NCI-H226 (cell line): ENCODE measurements at regions not wholly inside any gene's neighbourhood (a gene's known extent, or its start where the extent isn't known, plus 50 kb on each side); places are given as distances from the start of the nearest gene placed in this dataset.

Experiments used
- DNase-seq: peaks from one replicate; pipeline ENCODE4 v3.0.0-alpha.2; 2015

DNA sequence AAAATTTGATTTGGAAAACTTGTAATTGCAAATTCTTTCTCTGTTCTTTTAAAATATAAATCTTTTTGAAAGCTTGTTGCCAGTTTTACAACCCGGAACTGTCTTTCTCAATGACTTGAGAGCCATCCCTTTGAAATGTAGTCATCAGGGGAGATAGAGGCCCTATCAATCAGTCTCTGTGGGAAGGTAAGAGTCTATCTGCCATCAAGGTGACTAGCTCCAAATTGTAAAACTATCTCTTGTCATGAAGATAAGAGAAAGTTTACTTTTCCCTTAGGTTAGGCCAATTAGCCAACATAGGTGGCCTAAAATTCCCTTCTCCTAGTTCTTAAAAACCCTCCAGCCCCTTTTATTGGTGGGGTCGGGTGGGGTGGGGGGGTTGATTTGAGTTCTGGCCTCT is 469.1 kb upstream of the IRAK1BP1 start:
- DNase-seq, result no peak

DNA sequence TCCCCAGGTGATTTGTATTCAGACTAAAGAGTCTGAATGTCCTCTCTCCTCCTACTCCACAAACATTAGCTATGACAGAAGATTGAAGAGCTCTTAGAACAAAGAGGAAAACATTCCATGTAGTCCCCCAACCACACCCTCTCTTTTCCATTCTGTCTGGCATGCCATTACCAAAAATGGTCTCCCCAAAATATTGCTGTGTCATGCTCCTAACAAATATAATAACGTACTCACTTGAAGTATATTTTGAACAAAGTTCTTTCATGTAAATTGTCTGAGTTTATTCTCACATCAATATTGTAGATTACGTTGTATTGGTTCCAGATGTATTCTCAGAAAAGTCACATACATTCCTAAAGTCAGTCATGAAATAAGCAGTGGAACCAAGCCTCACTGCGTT is 467.3 kb upstream of the IRAK1BP1 start:
- no peak for DNase-seq

DNA sequence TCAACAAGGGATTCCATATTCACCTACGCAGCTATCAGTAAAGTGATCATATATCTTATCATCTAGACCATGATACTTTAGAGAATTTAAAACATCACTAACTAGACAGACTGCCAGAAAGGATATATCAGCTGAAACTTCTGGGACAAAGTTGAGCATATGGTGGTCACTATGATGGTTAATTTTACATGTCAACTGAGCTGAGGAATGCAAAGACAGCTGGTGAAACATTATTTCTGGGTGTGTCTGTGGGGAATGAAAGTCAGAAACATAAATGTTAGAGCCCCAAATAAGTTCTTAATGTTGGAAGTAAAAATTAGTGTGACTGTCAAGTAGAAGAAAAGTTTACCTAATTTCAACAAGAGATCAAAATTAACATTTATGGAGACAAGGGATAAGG is 440.0 kb upstream of the IRAK1BP1 start:
- DNase-seq, result no peak

DNA sequence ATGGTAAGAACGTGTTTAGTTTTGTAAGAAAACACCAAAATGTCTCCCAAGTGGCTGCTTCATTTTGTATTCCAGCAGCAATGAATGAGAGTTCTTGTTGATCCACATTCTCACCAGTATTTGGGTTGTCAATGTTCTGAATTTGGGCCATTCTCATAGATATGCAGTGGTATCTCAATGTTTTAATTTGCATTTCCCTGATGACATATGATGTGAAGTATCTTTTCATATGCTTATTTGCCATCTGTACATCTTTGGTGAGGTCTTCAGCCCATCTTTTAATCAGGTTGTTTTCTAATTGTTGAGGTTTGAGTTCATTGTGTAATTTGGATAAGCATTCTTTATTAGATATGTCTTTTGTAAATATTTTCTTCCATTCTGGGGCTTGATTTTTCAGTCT is 436.8 kb upstream of the IRAK1BP1 start:
- DNase-seq, result no peak

DNA sequence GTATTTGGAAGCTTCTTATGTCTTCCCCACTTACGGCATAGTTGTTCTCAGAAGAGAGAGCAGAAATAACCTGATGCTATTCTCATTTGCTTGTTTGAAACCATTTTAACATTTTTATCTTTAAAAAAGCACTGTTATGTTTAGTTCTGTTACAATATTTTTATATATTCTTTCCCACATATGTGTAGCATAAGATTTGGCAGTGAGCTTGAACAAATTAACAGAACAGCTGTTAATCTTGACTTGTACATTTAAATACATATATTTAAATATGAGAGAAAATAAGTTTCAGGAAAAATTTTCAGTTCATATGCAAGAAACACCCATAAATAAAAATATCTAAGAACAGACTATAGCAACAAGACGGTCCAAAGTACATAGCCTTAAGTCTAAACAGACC is 431.7 kb upstream of the IRAK1BP1 start:
- no peak for DNase-seq

DNA sequence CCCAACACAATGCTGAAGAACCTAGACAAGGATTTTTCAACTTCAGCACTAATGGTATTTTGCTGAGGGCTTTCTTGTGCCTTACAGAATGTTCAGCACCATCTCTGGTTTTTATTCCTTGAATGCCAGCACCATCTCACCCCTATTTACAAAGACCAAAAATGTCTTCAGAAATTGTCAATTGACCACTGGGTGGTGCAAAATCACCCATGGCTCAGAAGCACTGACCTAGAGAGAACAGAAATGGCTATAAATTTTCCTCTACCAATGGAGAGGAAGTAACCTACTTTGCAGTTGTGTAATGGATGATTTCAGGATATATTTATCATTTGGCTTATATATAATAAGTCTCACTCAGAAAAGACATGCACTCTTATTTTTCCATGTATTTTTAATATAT is 431.0 kb upstream of the IRAK1BP1 start:
- DNase-seq, result peak; percentile 33

DNA sequence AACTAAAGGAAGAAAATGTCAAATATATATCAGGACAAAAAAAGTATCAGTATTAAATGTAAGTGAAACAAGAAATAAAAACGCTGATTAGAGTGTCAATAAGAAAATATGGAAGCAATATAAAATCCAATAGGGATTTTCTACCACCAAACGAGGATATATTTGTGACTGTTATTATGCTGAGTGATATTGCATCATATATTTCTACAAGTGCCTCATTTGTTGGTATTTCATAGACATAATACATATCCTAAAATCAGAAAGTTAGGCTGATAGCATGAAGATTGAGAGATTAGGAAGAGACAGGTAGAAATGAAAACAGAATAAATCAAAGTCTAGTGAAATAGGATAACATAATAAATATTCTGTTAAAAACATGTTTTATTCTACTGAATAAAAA is 429.2 kb upstream of the IRAK1BP1 start:
- DNase-seq, result no peak

DNA sequence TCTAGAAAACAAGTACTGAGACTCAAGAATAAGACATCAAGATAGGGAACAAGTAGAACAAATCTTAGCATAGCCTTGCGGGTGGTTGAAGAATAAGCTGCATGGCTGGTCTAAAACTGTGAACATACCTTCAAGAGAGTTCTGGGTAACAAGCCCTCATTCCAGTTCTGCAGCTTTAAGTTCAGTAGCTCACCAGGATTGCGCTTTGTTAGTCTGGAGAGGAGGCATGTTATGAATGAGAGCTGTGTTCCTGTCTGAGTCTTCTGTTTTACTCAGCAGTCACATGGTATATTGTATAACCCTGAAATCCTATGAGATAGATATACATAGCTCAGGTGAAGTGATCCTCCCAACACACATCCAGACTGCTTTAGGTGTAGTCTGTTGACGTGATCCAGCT is 406.6 kb upstream of the IRAK1BP1 start:
- DNase-seq, result no peak

DNA sequence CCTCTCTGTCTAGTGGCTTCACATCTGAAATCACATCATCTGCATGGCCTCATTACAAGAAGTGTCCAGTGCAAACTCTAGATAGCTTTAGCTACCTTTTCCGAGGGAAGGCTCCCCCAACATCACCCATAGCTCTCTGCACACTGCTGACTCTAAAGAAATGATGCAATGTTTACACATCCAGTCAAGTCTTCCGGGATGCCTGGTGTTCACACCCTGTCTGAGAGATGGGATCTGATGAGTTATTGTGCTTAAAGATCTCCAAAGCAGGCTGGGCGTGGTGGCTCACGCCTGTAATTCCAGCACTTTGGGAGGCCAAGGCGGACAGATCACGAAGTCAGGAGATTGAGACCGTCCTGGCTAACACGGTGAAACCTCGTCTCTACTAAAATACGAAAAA is 404.6 kb upstream of the IRAK1BP1 start:
- DNase-seq, result no peak

DNA sequence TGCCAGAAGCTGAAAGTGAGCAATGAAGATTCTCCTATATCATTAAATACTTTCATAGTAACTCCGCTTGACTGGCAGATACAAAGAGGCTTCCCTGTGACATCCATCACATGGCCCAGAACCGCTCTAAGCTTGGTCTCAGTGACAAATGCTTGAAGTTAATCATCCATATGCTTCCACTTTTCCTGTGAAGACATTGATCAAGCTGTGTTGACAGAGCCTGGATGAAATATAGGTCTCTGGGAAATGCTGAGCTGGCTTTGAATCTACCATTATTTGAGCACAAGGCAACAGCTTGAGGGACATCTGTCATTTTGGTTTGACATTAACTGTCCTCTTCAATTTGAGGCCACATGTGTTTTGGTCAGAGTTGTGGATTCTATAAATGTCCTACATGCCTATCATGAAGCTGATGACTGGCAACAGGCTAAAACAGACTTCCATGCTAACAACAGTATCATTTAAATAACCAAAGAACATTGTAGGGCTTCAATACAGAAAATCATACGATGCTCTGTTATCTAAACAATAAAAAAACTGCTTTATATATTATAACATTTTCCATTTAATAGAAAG is 402.2 kb upstream of the IRAK1BP1 start:
- DNase-seq, result no peak

DNA sequence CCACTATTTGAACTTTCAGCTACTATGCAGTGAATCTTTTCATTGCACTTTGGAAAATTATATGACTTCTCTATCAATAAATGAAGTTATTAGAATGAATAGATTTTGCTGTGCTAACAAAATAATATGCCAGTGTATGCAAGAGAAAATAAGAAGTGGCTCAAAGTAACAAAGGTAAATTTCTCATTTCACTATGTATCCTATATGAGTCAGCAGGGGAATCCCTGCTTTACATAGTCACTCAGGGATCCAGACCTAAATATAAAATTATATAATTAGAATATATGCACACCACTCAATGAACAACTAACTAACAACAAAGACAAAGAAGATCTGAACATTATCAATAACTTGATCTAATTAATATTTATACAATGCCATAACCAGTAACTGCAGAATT is 390.8 kb upstream of the IRAK1BP1 start:
- no peak for DNase-seq

DNA sequence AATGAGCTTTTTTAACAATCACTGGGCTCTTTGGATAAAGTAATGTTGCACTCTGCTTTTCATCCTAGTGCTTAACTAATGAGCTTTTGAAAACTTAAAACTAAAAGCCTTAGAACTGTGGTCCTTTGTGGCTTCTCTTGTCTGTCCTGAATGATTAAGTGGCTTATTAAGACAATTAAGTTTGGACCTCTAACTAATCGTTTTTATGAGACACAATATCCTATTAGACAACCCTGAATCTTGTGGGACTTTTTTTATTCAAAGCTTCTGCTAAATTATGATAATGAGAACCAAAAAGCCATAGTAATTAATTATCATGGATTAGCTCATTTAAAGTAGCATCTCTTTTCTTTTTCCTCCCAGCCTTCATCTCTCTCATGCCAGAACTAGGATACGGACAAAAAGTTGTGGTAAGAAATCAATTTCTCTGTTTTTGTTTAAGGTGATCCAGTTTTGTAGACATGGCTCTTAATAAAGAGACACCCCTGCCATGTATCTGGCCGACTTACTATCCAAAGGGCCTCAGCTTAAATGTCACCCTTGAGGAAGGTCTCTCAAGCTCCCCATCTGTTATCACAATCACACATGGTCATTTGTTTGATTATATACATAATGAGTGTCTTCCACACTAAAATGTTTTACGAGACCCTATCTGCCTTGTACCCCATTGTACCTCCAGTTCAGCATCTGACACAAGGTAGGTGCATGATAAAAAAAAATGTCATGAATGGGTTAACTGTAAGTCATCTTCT is 384.4 kb upstream of the IRAK1BP1 start:
- DNase-seq, result no peak

DNA sequence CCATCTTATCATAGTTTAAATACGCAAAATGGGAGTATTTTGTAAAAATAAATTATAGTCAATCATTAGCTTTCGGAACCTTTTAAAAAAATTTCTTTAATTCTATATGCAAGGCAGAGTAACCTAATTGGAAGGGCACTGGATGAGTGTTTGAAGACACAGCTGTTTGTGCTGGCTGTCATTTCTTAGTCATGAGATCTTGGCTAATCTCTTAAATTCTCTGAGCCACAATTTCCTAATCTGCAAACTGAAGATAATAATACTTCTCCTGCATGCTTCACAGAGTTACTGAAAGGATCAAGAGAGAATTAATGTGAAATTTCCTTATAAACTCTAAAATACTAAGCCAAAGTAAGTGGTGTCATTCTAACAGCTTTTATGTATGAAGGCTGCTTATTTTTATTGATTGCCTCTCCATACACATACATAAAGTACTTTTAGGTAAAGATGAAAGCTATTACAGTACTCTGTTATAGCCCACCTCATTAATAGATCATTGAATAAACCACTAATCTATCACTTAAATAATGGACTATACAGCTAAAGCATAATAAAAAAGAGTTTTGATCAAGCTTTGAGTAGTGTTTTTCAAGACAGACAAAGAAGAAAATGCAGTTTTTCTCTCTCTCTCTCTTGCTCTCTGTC is 383.7 kb upstream of the IRAK1BP1 start:
- no peak for DNase-seq

DNA sequence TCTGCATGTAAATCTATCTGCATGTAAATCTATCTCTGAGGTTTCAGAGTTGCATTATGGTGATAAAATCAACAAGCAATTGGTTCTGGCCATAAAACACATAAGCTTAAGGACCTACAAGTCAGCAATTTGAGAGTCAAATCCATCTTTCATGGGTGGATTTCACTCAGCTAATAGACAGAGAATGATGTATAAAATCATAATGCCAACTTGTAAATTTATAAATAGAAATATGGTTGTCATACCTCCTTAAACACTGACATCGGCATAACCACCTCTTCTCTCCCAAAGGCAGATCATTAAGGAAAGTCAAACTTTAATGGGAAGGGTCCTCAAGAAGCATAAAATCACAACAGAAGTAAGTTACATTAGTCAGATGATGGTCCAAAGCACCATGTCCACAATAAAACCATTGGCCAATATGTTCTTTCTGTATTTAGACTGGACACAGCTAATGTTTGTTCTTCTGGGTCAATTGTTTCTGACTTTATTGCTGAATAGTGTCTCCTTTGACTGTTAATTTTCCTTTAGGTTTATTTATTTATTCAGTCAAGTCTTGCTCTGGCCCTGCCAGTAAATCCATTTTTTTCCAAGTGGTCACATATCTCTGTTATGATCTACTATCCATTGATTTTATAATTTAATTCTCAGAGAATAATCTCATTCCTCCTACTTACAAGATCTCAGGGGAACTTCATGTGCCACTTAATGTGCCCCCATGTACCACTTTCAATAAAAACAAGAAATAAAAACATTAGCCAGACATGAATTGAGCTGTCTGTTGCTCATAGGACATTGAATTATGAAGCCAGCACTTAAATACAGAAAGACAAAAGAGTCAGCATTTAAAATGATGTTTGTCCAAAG is 382.9 kb upstream of the IRAK1BP1 start:
- DNase-seq, result no peak

DNA sequence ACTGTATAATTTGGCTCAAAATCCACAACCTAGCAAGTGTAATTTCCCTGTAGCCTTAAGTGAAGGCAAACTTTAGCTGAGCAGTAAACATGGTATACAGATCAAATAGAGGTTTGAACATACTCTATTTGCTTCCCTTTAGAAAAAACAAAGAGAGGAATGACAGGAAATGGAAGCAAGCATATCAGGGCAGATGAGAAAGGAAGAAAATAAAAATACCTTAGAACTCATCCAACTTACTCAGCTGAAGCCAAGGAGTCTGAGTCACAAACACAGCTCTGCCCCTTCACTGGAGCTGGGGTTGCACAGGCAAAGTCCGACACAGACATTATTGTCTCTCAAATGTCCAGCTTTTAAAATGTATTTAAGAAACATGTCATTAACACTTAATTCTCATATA is 379.9 kb upstream of the IRAK1BP1 start:
- no peak for DNase-seq

DNA sequence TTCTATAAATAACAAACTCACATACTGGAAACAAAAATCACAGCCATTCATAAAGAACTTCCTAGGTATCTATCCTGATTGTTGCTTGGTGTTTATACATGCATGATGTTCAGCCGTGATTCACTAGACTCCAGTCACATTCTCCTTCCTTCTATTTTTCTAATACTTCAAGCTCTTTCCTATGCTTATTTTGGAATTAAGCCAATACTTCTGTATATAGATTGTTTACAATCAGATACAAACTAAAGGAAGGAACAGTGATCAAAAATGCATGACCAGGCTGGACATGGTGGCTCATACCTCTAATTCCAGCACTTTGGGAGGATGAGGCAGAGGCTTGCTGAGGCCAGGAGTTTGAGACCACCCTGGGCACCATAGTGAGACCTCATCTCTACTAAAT is 377.5 kb upstream of the IRAK1BP1 start:
- no peak for DNase-seq

DNA sequence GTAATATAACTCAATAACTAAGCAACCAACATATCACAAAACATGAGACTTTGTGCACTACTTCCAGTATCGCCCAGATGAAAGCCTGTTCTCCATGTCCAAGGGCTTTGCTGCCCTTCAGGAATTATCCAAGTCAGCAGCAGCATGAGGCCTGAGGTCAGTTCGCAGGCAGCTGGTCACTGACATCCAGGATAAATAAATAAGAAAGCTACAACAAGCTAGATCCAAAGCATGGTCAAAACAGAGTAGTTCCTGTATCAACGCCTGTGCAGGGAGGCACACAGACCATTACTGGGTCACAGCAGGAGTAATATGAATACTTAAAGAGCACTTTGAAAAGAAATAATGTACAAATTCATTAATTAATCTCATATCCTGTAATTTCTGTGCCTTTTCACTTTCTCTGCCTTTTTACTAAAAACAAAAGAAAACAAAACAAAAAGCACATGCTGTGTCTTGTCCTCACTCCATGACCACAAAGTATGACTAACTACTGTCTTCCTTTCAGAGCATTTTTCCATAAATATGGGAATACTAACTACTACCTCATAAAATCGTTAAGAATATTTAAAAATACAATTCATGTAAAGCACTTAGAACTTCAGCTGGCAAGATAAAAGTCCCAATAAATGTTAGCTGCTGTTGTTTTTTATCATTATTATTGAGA is 374.9 kb upstream of the IRAK1BP1 start:
- no peak for DNase-seq

DNA sequence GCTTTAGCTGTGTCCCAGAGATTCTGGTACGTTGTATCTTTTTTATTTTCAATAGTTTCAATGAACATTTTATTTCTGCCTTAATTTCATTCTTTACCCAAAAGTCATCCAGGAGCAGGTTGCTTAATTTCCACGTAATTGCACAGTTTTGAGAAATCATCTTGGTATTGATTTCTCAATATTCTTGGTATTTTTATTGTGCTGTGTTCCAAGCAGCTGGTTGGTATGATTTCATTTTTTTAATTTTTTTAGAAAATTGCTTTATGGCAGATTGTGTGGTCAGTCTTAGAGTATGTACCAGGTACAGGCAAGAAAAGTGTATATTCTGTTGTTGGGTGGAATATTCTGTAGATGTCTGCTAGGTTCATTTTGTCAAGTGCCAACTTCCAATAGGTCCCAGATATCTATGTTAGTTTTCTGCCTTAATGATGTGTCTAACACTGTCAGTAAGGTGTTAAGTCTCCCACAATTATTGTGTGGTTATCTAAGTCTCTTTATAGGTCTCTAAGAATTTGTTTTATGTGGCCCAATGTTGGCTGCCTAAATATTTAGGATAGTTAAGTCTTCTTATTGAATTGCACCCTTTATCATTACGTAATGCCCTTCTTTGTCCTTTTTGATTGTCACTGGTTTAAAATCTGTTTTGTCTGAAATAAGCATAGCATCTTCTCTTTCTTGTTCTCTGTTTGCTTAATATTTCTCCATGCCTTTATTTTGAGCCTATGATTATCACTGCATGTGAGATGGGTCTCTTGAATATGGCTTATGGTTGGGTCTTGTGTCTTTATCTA is 366.9 kb upstream of the IRAK1BP1 start:
- DNase-seq, result no peak

DNA sequence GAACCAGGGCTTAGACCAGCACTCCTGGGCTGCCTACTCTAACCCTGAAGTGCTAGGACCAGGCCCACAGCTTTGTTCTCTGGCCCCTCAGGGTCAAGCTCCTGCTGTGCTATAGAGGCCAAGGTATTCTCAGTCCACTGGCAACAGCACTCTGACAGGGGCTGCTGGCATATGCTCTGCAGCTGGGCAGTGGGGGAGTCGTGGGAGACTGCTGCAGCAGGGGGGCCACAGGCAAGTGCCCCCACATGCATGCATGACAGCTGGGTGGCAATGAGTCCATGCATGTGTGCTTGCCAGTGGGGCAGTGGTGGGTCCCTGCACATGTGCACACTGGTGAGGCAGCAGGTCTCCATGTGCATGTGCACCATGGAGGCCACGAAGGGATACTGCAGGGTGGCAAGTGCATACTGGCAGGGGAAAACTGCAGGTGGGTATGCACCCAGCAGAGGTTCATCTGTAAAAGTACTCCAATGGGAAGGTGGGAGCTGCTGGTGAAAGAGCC is 364.9 kb upstream of the IRAK1BP1 start:
- DNase-seq, result no peak

DNA sequence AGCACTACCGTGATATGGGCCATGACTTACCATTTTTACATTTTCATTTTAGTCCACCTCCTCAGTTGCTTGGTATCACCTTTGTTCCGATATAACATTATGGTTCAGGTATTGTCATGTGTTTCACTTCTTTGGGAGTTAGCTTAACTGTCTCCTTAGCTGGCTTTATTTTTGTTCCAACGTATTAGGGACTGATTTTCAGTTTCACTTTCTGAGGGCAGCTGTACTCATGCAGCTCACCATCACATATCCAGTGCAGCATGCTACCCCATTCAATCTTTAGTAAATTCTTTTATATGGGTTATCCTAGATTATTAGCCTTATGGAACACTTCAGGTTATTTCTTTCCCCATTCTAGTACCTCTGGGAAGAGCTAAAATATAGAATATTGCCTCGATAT is 362.2 kb upstream of the IRAK1BP1 start:
- DNase-seq, result no peak

DNA sequence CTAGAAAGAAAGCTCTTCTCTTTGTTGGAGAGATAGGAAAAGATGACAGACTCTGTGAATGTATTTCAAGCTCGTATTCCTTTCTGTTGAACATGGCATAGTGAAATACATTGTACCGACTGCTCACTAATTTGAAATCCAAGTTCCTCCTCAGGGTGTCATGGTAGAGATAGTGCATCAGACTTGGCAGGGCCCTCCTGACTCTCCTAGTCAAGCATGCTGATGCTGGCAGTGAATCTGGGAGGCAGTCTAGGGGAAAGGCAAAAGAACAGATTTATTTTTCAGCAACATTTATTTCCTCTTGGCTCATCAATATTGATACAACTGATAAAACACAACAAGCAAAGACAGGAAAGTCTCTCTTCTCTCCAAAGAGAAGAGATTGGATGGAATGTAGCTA is 356.3 kb upstream of the IRAK1BP1 start:
- DNase-seq, result no peak

DNA sequence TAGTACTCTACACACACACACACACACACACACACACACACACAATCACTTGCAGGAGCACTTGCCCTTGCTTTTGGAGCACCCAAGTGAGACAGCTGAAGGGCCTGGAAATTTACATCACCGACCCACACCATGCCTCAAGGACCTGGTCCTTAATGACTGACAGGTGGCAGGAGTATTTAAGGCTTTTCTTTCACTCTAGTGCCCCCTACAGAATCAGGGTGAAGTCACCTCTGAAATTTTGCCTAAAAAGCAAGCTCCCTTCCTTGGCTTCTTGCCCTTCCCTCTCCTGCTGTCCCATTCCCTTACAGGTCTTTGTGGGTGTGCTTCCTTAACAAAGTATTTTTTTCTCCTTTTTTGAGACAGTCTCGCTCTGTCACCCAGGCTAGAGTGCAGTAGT is 353.5 kb upstream of the IRAK1BP1 start:
- DNase-seq, result no peak
